GM19023 (cell line): ENCODE measurements at regions not wholly inside any gene's neighbourhood (a gene's known extent, or its start where the extent isn't known, plus 50 kb on each side); places are given as distances from the start of the nearest gene placed in this dataset.

Experiments used
- ATAC-seq: cut with Tn5 transposase; IDR thresholded peaks from one replicate; pipeline ENCODE4 v1.9.1; 2021; ENCODE audit warnings: mild to moderate bottlenecking, moderate library complexity; ENCODE audit not compliant: unreplicated experiment

GRCh38 chr14:38777401-38777800 lies 325.6 kb downstream of the SEC23A start:
- no peak for ATAC-seq

GRCh38 chr14:38775986-38776385 lies 327.0 kb downstream of the SEC23A start:
- no peak for ATAC-seq

- no peak for ATAC-seq
Observed at GRCh38 chr14:38774162-38774561, 328.9 kb downstream of the SEC23A start.

- no peak for ATAC-seq
Observed at GRCh38 chr14:38770251-38770650, 332.8 kb downstream of the SEC23A start.

GRCh38 chr14:38762845-38763244 lies 340.2 kb downstream of the SEC23A start:
- ATAC-seq = no peak

GRCh38 chr14:38762426-38762825 lies 340.6 kb downstream of the SEC23A start:
- ATAC-seq = no peak

GRCh38 chr14:38761033-38761432 lies 342.0 kb downstream of the SEC23A start:
- no peak for ATAC-seq

- no peak for ATAC-seq
Observed at GRCh38 chr14:38758661-38759060, 344.4 kb downstream of the SEC23A start.

- no peak for ATAC-seq
Observed at GRCh38 chr14:38755036-38755435, 348.0 kb downstream of the SEC23A start.

- no peak for ATAC-seq
Observed at GRCh38 chr14:38752750-38753149, 350.3 kb downstream of the SEC23A start.

- ATAC-seq = no peak
Observed at GRCh38 chr14:38752341-38752740, 350.7 kb downstream of the SEC23A start.

- no peak for ATAC-seq
Observed at GRCh38 chr14:38751459-38751858, 351.6 kb downstream of the SEC23A start.

- ATAC-seq = no peak
Observed at GRCh38 chr14:38749936-38750335, 353.1 kb downstream of the SEC23A start.

GRCh38 chr14:38745861-38746260 lies 357.2 kb downstream of the SEC23A start:
- ATAC-seq = no peak

GRCh38 chr14:38743966-38744584 lies 359.0 kb downstream of the SEC23A start:
- ATAC-seq = no peak

GRCh38 chr14:38737686-38738407 lies 365.2 kb downstream of the SEC23A start:
- no peak for ATAC-seq

- no peak for ATAC-seq
Observed at GRCh38 chr14:38735005-38735404, 368.0 kb downstream of the SEC23A start.

GRCh38 chr14:38731962-38732361 lies 371.1 kb downstream of the SEC23A start:
- ATAC-seq = no peak

- ATAC-seq = no peak
Observed at GRCh38 chr14:38730420-38730819, 372.6 kb downstream of the SEC23A start.

- ATAC-seq = no peak
Observed at GRCh38 chr14:38727731-38728130, 375.3 kb downstream of the SEC23A start.

- no peak for ATAC-seq
Observed at GRCh38 chr14:38724621-38725020, 378.4 kb downstream of the SEC23A start.

- ATAC-seq = no peak
Observed at GRCh38 chr14:38723959-38724358, 379.1 kb downstream of the SEC23A start.

- no peak for ATAC-seq
Observed at GRCh38 chr14:38723277-38723676, 379.8 kb downstream of the SEC23A start.
